Stimulated activated CD8-positive, alpha-beta memory T cell treated with anti-CD3 and anti-CD28 coated beads, Interleukin-4, amount 100 ng/mL, for 1 hour (primary cell): ENCODE measurements at regions not wholly inside any gene's neighbourhood (a gene's known extent, or its start where the extent isn't known, plus 50 kb on each side); places are given as distances from the start of the nearest gene placed in this dataset.

Source experiments
- DNase-seq, 2 donors: peaks; one replicate each; pipeline ENCODE4 v3.0.0-alpha.2; 2020; ENCODE audit warnings: low read depth in 2 of 2, low spot score in 1 of 2

GRCh38 chr1:208834381-208835096 lies 590.4 kb upstream of the PLXNA2 start:
- no peak for DNase-seq

DNA sequence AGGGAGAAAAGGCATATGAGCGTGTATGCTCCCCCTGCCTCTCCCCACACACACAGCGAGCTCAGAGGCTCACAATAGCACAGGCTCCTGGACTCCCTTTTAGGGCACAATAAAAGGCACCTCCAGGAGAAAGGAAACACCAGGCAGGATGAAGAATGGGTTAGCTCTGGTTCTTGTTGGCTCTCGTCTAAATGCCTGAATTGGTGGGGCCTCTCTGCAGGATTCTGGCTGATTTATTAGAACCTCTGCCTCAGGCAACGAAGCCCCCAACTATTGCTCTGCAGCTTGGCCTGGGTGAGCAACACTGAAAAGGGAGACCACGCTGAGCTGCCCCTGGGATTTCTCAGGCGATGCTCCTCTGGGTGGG lies 590.9 kb upstream of the PLXNA2 start:
- DNase-seq, result no peak

DNA sequence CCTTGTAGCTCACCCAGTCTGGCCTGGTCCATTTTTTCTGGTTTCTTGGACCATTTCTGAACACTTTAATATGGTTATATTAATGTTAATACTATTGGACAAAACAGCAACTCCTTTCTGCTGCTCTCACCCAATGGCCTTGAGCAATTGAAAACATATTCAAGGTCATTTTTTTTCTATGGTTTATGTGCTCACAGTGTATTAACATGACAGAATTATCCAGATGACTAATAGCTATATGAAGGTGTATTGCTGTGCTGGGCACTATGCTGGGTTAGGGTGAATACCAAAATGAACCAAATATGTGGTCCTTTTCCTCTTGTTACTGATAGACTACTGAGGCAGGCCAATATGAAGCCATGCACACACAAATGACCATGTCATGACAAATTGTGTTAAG lies 591.6 kb upstream of the PLXNA2 start:
- DNase-seq, result no peak

DNA sequence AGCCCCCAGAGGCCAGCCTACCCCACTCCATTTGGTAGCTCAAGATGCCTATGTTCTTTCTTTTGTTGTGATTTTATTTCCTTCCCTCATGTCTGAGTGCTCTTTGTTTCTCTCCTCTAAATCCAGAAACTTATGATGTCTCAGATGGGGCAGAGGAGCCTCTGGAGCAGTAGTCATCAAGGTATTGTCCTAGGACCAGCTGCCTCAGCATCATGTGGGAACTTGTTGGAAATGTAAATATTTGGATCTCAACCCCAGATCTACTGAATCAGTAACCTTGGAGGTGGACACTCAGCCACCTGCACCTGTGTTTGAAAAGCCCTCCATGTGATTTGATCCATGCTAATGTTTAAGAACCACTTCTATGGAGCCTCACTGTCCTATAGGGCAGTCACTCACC lies 593.1 kb upstream of the PLXNA2 start:
- DNase-seq, result no peak

DNA sequence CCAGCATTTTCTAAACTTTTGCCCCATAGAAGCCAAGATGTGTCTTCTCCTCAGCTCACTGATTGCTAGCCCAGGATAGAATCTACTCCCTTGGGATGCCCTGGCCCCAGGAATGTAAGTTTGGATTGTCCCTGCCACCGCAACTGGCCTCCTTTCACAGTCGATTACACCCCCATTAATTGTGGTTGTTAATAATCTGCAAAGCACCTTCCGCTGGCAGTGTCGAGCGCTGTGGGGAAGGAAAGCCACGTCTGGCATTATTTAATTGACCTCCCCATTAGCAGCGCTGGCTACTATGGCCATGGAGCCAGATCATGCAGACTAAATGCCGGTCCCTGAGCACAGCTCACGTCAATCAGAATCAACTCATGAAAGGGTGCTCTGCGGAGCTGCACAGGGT lies 597.3 kb upstream of the PLXNA2 start:
- DNase-seq, result no peak

DNA sequence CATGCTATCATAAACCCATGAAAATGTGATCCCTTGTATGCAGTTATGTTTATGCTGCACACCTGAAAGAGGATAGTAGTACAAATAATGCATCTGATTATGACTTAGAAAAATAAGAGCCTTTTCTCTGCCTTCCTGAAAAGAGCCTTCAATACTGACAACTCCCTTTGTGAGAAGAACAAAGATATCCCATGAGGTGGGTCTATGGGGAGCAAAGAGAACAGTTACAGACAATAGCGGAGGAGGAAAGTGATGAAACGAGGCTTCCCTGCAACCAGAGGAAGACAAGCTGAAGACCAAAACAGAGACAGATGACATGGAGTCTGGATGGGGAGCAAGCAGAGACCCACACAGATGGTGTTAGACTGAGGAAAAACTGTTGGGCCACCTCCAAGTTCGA lies 598.3 kb upstream of the PLXNA2 start:
- no peak for DNase-seq

DNA sequence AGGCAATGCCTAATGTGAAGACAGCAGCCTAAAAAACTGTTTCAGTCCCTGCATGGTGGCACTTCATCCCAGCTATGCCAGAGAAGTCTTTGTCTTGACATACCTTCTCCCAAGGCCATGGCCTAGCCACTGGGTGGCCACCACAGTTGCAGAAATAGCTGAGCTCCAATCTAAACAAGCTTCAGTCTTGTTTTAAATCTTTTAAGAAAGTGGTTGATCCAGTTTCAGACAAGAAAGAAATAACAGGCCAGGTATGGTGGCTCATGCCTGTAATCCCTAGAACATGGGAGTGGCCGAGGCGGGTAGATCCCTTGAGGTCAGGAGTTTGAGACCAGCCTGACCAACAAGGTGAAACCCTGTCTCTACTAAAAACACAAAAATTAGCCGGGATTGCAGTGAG lies 600.0 kb upstream of the PLXNA2 start:
- no peak for DNase-seq

GRCh38 chr1:208848854-208849253 lies 604.7 kb upstream of the PLXNA2 start:
- DNase-seq, result no peak

DNA sequence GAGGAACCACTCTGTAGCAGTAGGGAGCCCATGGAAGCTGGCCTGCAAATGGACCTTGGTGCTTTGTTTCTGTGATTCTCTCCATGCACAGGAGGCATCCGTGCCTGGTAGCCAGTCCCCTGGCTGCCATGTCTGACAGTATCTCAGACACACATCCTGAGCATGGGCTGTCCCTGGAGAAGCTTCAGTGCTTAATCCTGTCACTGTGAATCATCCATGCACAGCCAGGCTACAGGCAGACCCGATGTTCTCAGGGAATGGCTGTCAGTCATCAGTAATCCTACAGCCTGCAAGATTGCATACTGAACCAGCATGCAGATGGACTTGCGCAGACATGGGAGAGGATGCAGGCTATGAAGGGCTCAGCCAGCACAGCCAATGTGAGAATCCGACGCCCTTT lies 606.3 kb upstream of the PLXNA2 start:
- no peak for DNase-seq

- no peak for DNase-seq
Observed at GRCh38 chr1:208851366-208851765, 607.2 kb upstream of the PLXNA2 start.

GRCh38 chr1:208852911-208853310 lies 608.7 kb upstream of the PLXNA2 start:
- no peak for DNase-seq

DNA sequence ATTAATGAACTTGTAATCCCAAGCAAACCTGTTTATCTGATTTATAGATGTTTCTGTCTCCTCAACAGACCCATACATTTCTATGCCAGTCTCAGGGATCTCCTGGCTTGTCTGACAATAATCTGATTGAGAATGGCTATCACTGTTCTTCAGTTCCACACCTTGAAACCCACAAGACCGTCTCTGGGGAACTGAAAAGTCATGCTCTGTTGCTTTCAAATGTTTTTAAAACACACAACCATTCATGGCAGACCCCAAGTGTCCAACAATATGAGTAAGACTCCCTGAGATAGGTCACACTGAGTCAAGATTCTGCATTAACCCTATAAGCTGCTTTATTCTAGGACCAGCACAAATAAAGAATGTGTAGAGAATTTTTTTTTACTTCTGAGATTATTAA lies 611.2 kb upstream of the PLXNA2 start:
- no peak for DNase-seq

DNA sequence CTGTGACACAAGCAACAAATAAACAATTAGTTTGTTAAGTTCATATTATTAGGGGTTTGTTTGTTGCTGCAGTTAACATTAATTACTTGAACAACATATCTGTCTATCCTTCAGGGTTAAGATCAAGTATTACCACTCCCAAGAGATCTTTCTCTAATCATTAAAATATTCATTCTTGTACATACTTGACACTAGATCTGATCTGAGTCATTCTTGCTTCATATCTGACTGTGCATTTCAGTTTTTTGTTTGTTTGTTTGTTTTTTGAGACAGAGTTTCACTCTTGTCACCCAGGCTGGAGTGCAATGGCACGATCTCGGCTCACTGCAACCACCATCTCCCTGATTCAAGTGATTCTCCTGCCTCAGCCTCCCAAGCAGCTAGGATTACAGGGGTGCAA lies 613.3 kb upstream of the PLXNA2 start:
- no peak for DNase-seq

DNA sequence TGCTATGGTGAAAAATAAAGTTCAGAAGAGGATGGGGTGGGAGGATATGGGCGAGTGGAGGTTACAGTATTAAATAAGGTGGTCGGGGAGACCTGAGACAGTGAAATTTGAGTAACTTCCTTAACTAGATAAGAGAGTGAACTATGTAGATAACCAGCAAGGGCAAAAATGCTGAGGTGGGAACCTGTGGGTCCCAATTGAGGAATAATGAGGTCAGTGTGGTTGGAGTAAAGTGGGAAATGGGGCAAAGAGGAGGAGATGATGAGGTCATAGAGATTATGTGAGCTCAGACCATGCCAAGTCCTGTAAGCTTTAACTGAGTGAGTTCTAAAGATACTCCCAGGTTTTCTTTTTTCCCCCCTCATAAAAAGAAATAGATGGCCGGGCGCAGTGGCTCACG lies 614.6 kb upstream of the PLXNA2 start:
- no peak for DNase-seq

DNA sequence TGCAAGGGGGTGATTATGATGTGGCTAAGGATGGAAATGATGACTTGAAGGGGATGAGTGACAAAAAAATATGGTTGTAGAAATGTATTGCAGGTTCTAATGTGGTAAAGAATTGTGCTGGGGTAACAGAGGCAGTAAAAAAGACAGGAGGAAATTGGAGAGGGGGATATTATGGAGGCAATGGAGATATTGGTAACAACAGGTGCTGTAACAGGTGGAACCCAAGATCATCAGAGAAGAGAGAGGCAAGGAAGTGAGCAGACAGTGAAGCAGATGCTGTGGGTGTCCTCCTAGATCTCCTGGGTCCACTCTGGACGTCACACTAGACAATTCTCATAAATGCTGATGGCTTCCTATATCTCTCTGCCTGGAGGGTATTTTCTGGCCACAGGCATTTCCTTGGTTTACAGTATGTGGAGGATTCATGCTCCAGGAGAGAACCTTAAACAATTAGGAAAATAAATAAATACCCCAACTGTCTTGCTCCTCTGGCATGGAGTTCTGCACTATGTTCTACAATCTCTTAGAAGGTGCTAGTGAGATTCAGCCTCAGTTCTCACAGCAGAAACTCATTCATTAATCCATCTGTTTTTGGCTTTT lies 620.3 kb upstream of the PLXNA2 start:
- no peak for DNase-seq

GRCh38 chr1:208866386-208866955 lies 622.3 kb upstream of the PLXNA2 start:
- no peak for DNase-seq

DNA sequence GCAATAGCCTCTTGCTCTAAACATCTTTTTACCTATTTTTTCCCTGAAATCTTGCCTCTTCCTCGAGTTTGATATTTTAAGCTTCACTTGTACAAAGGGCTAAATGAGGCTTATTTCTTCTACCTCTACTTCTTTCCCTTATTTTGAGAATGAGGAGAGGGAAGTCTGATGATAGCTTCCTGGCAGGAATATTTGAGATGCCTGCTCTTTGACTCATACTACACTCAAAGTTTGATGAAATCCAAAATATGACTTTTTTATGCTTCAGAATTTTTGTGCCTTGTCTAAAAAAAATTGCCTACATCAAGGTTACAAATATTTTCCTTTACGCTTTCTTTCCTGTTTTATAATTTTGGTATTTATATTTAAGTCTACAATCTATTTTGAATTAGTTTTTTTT lies 624.4 kb upstream of the PLXNA2 start:
- DNase-seq, result no peak

DNA sequence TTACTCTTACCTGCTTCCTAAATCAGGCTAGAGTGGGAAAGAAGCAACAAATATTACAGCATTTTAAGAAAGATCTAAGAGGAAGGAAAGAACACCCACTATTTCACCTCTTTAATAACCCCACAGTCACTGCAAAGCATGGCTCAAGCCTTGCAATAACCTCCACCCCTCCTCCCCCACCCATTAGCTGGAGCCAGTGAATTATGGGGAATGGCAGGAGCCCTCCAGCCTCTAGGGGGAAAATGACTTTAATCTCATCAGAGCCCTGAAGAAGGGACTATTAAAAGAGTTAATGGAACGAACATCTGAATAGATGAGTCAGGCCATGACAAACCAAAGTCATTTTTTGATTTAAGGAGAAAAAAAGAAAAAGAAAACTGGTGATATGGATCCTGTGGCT lies 630.7 kb upstream of the PLXNA2 start:
- no peak for DNase-seq

DNA sequence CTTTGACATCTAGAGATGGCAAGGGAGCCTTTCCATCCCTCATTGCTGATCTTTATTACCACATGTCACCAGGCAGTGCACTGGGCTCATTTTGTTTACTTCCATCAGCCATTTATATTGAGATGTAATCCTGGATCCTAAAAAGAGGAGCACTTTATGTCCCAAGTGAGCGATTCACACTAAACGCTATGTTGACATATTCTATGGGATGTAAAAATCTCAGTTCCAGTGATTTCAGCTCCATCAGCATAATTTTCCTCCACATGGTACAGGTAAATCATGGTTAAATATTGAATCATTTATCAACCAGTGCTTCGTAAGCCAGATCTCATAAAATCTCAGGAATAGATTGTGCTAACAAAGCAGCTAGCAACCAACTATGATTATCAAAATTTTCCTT lies 634.8 kb upstream of the PLXNA2 start:
- no peak for DNase-seq

- DNase-seq, result no peak
Observed at GRCh38 chr1:208880433-208881100, 636.4 kb upstream of the PLXNA2 start.

DNA sequence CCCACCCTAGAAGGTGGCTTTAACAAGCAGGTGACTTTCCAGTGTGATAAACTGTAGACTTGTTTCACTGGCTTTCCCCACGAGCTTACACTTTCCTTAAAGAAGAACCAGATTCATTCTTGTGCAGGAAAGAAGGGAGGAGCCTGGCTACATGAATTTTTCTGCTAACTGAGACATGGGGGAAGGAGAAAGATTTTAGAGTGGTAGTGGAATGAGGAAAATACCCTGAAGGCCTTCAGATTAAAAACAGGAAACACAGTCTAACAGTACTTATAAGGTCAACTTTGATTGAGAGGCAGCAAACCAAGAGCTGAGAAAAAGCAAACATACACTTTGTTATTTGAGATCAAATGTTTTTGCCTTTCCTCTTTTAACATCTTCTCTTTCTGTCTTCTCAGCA lies 640.9 kb upstream of the PLXNA2 start:
- no peak for DNase-seq

GRCh38 chr1:208885650-208886049 lies 641.5 kb upstream of the PLXNA2 start:
- DNase-seq, result no peak
